Caco-2 (cell line): ENCODE measurements at regions not wholly inside any gene's neighbourhood (a gene's known extent, or its start where the extent isn't known, plus 50 kb on each side); places are given as distances from the start of the nearest gene placed in this dataset.

Source experiments
- BruUV-seq: library from RNA; stranded (reverse); fragments of 400-500 nt; replicated peaks from 2 replicates; lab custom pipeline; 2021; lab: Mats Ljungman, UMichigan
- CTCF ChIA-PET: fragments of 300-600 bp; sonication (Branson Sonifier 250); formaldehyde crosslinking; loops from one replicate; lab custom pipeline; 2022; ENCODE audit warnings: antibody characterized with exemption; lab: Charles Lee
- POLR2A ChIA-PET: fragments of 300-600 bp; sonication (Branson Sonifier 250); formaldehyde crosslinking; loops from one replicate; lab custom pipeline; 2022; ENCODE audit warnings: antibody characterized with exemption; lab: Charles Lee
- DNase-seq, 2 experiments: peaks; one replicate each; pipeline versions ENCODE4 v3.0.0 to v3.0.0-alpha.2; 2020 to 2022
- H3K27me3 ChIP-seq: replicated peaks from 2 replicates; pipeline ENCODE4 v1.6.0; 2011; ENCODE audit warnings: low read length; ENCODE audit not compliant: control insufficient read depth, insufficient read depth
- H3K36me3 ChIP-seq: 2 replicates; pipeline ENCODE4 v1.5.1; 2011; ENCODE audit warnings: low read length; ENCODE audit not compliant: control insufficient read depth, insufficient read depth
- H3K4me1 ChIP-seq: fragments of 250-450 bp; sonication (Bioruptor Pico); 2 replicates; pipeline ENCODE4 v1.5.1; 2020; ENCODE audit warnings: mild to moderate bottlenecking
- H3K4me3 ChIP-seq: 2 replicates; pipeline ENCODE4 v1.5.1; 2011; ENCODE audit warnings: low read depth, mild to moderate bottlenecking, control low read depth, low read length
- H3K9me3 ChIP-seq: fragments of 250-450 bp; sonication (Bioruptor Pico); 2 replicates; pipeline ENCODE4 v1.5.1; 2020; ENCODE audit warnings: mild to moderate bottlenecking, moderate library complexity
- H3K27ac Mint-ChIP-seq: one replicate; pipeline ENCODE4 v1.8.0; 2022; ENCODE audit warnings: mixed read lengths; ENCODE audit not compliant: unreplicated experiment
- H3K27me3 Mint-ChIP-seq: one replicate; pipeline ENCODE4 v1.8.0; 2022; ENCODE audit warnings: mixed read lengths; ENCODE audit not compliant: insufficient read depth, unreplicated experiment
- H3K36me3 Mint-ChIP-seq: one replicate; pipeline ENCODE4 v1.8.0; 2022; ENCODE audit warnings: mild to moderate bottlenecking, mixed read lengths; ENCODE audit not compliant: insufficient read depth, unreplicated experiment
- H3K4me1 Mint-ChIP-seq: one replicate; pipeline ENCODE4 v1.8.0; 2022; ENCODE audit warnings: low read depth, mixed read lengths; ENCODE audit not compliant: unreplicated experiment
- H3K4me3 Mint-ChIP-seq: one replicate; pipeline ENCODE4 v1.8.0; 2022; ENCODE audit warnings: mild to moderate bottlenecking, moderate library complexity, mixed read lengths; ENCODE audit not compliant: unreplicated experiment
- H3K9me3 Mint-ChIP-seq: one replicate; pipeline ENCODE4 v1.8.0; 2022; ENCODE audit warnings: mixed read lengths; ENCODE audit not compliant: unreplicated experiment
- intact Hi-C: fragments of 100-400 bp; cut with micrococcal nuclease; formaldehyde crosslinking; loops from one replicate; pipeline ENCODE4 v1.10.0; 2022; ENCODE audit not compliant: unreplicated experiment
- TF ChIP-seq, protein P1 (sequence below), 2 experiments: fragments of 200-600 bp in 1 of 2; IDR thresholded peaks; 1 replicate in 1 of 2; 2 replicates in 1 of 2; pipeline versions ENCODE4 v1.5.1 to v1.8.0; 2011 to 2022; ENCODE audit warnings: antibody characterized with exemption in 1 of 2, control low read depth in 1 of 2, inconsistent platforms in 1 of 2, low read depth in 1 of 2, low read length in 1 of 2, mild to moderate bottlenecking in 1 of 2, moderate library complexity in 1 of 2; ENCODE audit not compliant: insufficient read depth in 1 of 2, severe bottlenecking in 1 of 2, unreplicated experiment in 1 of 2

DNA sequence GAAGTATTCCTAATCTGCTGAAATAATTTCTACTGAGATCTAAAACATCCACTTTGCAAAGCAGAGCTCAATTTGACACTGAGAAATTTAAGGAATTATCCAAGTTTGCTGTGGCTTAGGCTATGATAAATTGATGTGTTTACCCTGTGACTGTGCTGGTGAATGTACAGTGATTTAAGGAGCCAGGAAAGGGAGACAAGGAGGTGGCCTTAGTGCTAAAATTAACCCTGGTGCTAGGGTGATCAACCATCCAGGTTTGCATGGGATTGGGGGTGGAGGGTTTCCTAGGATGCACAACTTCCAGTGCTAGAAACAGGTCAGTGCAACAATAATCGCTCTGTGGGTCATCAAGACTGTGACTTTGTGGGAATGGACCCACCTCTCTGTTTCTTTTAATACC is 307.5 kb upstream of the SPRED2 start:
- Histone ChIP-seq H3K36me3 (no peaks in the 10 kb centered on the region), H3K27me3 (no peaks in the 10 kb centered on the region), H3K4me1 (no peaks in the 10 kb centered on the region), H3K9me3 (no peaks in the 10 kb centered on the region), H3K4me3 (no peak overlapping the region)
- no peak overlapping the region for H3K4me3 Mint-ChIP-seq
- intact Hi-C loops = no loop called here
- no peak overlapping the region for H3K27ac Mint-ChIP-seq
- H3K4me1 Mint-ChIP-seq = no peaks in the 10 kb centered on the region
- TF ChIP-seq, protein P1, sequence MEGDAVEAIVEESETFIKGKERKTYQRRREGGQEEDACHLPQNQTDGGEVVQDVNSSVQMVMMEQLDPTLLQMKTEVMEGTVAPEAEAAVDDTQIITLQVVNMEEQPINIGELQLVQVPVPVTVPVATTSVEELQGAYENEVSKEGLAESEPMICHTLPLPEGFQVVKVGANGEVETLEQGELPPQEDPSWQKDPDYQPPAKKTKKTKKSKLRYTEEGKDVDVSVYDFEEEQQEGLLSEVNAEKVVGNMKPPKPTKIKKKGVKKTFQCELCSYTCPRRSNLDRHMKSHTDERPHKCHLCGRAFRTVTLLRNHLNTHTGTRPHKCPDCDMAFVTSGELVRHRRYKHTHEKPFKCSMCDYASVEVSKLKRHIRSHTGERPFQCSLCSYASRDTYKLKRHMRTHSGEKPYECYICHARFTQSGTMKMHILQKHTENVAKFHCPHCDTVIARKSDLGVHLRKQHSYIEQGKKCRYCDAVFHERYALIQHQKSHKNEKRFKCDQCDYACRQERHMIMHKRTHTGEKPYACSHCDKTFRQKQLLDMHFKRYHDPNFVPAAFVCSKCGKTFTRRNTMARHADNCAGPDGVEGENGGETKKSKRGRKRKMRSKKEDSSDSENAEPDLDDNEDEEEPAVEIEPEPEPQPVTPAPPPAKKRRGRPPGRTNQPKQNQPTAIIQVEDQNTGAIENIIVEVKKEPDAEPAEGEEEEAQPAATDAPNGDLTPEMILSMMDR (IDR thresholded peaks at IDR 0.05; ENCODE audit: insufficient read depth in 1 of 2, low read depth in 1 of 2, low read length in 1 of 2, severe bottlenecking in 1 of 2, unreplicated experiment in 1 of 2) = no peak
- ChIA-PET CTCF (no interaction called here), POLR2A (no interaction called here)
- no peaks in the 10 kb centered on the region for H3K36me3 Mint-ChIP-seq
- no TSS peak for BruUV-seq
- H3K27me3 Mint-ChIP-seq = peaks cover 19% of the 10 kb centered on the region
- no peak for DNase-seq
- H3K9me3 Mint-ChIP-seq = peaks cover 8% of the 10 kb centered on the region

DNA sequence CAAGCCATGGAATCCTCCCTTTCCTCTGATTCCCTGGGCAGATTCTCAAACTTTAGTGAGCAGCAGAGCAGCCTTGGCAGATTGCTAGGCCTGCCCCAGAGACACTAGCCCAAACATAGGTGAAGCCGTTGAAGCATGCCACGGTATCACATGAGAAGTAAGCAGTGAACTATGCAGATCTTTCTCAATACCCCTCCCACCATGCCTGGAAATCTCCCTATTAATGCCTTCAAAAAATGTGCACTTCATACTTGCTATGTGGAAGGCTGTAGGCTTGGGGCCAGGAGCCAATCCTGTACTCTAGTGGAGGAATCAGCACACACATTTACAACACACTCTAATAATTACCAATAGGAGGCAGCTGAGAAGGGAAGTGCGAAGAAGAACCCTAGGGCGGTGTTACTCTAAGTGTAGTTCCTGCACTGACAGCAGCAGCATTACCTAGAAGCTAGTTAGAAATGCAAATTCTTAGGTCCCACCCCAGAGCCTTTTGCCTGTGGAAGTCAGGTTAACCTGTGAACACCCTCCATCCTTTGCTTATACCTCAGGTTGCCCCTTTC is 305.1 kb upstream of the SPRED2 start:
- no peaks in the 10 kb centered on the region for H3K36me3 ChIP-seq
- H3K4me3 ChIP-seq = no peak overlapping the region
- peaks cover 15% of the 10 kb centered on the region for H3K27me3 Mint-ChIP-seq
- no peaks in the 10 kb centered on the region for H3K4me1 ChIP-seq
- intact Hi-C loops = no loop called here
- ChIA-PET POLR2A (no interaction called here), CTCF (no interaction called here)
- no peaks in the 10 kb centered on the region for H3K27me3 ChIP-seq
- TF ChIP-seq, protein P1 (IDR thresholded peaks at IDR 0.05; ENCODE audit: insufficient read depth in 1 of 2, low read depth in 1 of 2, low read length in 1 of 2, severe bottlenecking in 1 of 2, unreplicated experiment in 1 of 2) = no peak
- H3K9me3 ChIP-seq = no peaks in the 10 kb centered on the region
- H3K27ac Mint-ChIP-seq = no peak overlapping the region
- no TSS peak for BruUV-seq
- H3K4me3 Mint-ChIP-seq = no peak overlapping the region
- no peaks in the 10 kb centered on the region for H3K36me3 Mint-ChIP-seq
- H3K4me1 Mint-ChIP-seq = no peaks in the 10 kb centered on the region
- no peak for DNase-seq
- H3K9me3 Mint-ChIP-seq = peaks cover 8% of the 10 kb centered on the region

DNA sequence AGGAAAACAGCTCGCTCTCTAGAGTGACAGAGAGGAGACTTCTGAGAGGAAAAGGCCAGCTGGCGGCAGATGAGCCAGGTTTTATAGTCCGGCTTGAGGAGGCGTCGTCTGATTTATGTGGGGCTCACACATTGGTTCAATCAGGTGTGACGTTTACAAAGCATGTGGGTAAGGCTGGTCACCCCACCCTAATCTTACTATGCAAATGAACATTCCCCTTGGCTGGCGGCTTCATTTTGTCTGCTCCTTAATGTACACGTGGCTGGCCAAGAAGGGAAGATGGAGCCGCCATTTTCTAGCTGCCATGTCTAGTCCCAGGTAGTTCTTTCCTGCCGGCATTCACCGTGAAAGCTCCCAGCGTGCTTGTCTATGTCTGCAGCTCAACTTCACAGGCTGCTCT is 299.1 kb upstream of the SPRED2 start:
- intact Hi-C loops = no loop called here
- H3K36me3 Mint-ChIP-seq = no peaks in the 10 kb centered on the region
- H3K27me3 ChIP-seq = no peaks in the 10 kb centered on the region; the same call in 1 of the 2 replicates
- ChIA-PET POLR2A (no interaction called here), CTCF (no interaction called here)
- no peak overlapping the region for H3K4me3 ChIP-seq
- H3K4me1 Mint-ChIP-seq = no peaks in the 10 kb centered on the region
- TF ChIP-seq, protein P1 (IDR thresholded peaks at IDR 0.05; ENCODE audit: insufficient read depth in 1 of 2, low read depth in 1 of 2, low read length in 1 of 2, severe bottlenecking in 1 of 2, unreplicated experiment in 1 of 2) = no peak
- no peak for DNase-seq
- peaks cover 4% of the 10 kb centered on the region; the same call in 1 of the 2 replicates for H3K9me3 ChIP-seq
- H3K4me3 Mint-ChIP-seq = no peak overlapping the region
- H3K36me3 ChIP-seq = no peaks in the 10 kb centered on the region
- no peaks in the 10 kb centered on the region for H3K4me1 ChIP-seq
- BruUV-seq = no TSS peak
- no peak overlapping the region for H3K27ac Mint-ChIP-seq
- H3K9me3 Mint-ChIP-seq = peaks cover 8% of the 10 kb centered on the region
- no peaks in the 10 kb centered on the region for H3K27me3 Mint-ChIP-seq
